Endodermal cell (in vitro differentiated cells): ENCODE measurements at regions not wholly inside any gene's neighbourhood (a gene's known extent, or its start where the extent isn't known, plus 50 kb on each side); places are given as distances from the start of the nearest gene placed in this dataset.

ENCODE experiments used
- DNase-seq: peaks from one replicate; pipeline ENCODE4 v3.0.0-alpha.2; 2017
- H3K27ac ChIP-seq: 2 replicates; pipeline ENCODE4 v1.5.1; 2013; ENCODE audit warnings: mild to moderate bottlenecking, low read depth, low read length, moderate library complexity
- H3K27me3 ChIP-seq: 2 replicates; pipeline ENCODE4 v1.6.1; 2013; ENCODE audit warnings: mild to moderate bottlenecking, low read length, moderate library complexity; ENCODE audit not compliant: insufficient read depth, control insufficient read depth, poor library complexity, severe bottlenecking
- H3K36me3 ChIP-seq: 2 replicates; pipeline ENCODE4 v1.7.0; 2013; ENCODE audit warnings: mild to moderate bottlenecking, low read length, moderate library complexity; ENCODE audit not compliant: control insufficient read depth, insufficient read depth
- H3K4me1 ChIP-seq: one replicate; pipeline ENCODE4 v1.7.0; 2013; ENCODE audit warnings: low read length; ENCODE audit not compliant: control insufficient read depth, insufficient read depth
- H3K4me3 ChIP-seq: 2 replicates; pipeline ENCODE4 v1.5.1; 2013; ENCODE audit warnings: mild to moderate bottlenecking, low read length, moderate library complexity
- H3K9ac ChIP-seq: 2 replicates; pipeline ENCODE4 v1.6.1; 2013; ENCODE audit warnings: mild to moderate bottlenecking, low read length, moderate library complexity; ENCODE audit not compliant: poor library complexity, severe bottlenecking; ENCODE audit errors: extremely low read depth
- H3K9me3 ChIP-seq: 2 replicates; pipeline ENCODE4 v1.6.1; 2013; ENCODE audit warnings: mild to moderate bottlenecking, low read length, moderate library complexity; ENCODE audit not compliant: control insufficient read depth
- H3K27ac Mint-ChIP-seq: 2 replicates; pipeline ENCODE4 v1.8.0; 2020; ENCODE audit warnings: mixed read lengths
- H3K27me3 Mint-ChIP-seq: 2 replicates; pipeline ENCODE4 v1.8.0; 2021; ENCODE audit warnings: mild to moderate bottlenecking, mixed read lengths; ENCODE audit not compliant: insufficient read depth
- H3K36me3 Mint-ChIP-seq: 2 replicates; pipeline ENCODE4 v1.8.0; 2020; ENCODE audit warnings: low read depth, mixed read lengths
- H3K4me1 Mint-ChIP-seq: 2 replicates; pipeline ENCODE4 v1.8.0; 2020; ENCODE audit warnings: mixed read lengths
- H3K4me3 Mint-ChIP-seq: 2 replicates; pipeline ENCODE4 v1.8.0; 2020; ENCODE audit warnings: mild to moderate bottlenecking, moderate library complexity, mixed read lengths
- H3K9me3 Mint-ChIP-seq: 2 replicates; pipeline ENCODE4 v1.8.0; 2020; ENCODE audit warnings: mild to moderate bottlenecking, mixed read lengths
- CTCF ChIP-seq: fragments of 200-600 bp; sonication (generic); conservative IDR thresholded peaks from 2 replicates; pipeline ENCODE4 v1.5.0; 2021; ENCODE audit warnings: antibody characterized with exemption, mild to moderate bottlenecking
- whole genome bisulfite sequencing, 2 experiments: methylation state at CpG; one replicate each; pipeline versions ENCODE4 v1.1.5 to v1.1.7; 2013; ENCODE audit warnings: missing lambda C conversion rate in 2 of 2, mixed read lengths in 1 of 2; ENCODE audit not compliant: insufficient coverage in 1 of 2, insufficient read length in 1 of 2; 5-methylcytosine and 5-hydroxymethylcytosine counted together

GRCh38 chr5:35416217-35416988 lies 186.1 kb upstream of the PRLR start:
- Mint-ChIP-seq H3K4me1 (peaks cover 7% of the 10 kb centered on the region), H3K4me3 (no peak overlapping the region), H3K27ac (no peak overlapping the region), H3K27me3 (no peaks in the 10 kb centered on the region), H3K36me3 (no peaks in the 10 kb centered on the region), H3K9me3 (peaks cover 8% of the 10 kb centered on the region)
- DNase-seq, result no peak
- no peak for TF ChIP-seq CTCF
- Histone ChIP-seq H3K9me3 (no peaks in the 10 kb centered on the region), H3K9ac (no peak overlapping the region), H3K4me3 (no peak overlapping the region), H3K27me3 (no peaks in the 10 kb centered on the region), H3K4me1 (peaks cover 9% of the 10 kb centered on the region), H3K36me3 (no peaks in the 10 kb centered on the region), H3K27ac (no peak overlapping the region)
- WGBS, 2 experiments, result 89 to 97% methylated on average over 5 to 6 of the region's 6 CpGs

- Mint-ChIP-seq H3K27me3 (no peaks in the 10 kb centered on the region), H3K9me3 (peaks cover 10% of the 10 kb centered on the region), H3K36me3 (no peaks in the 10 kb centered on the region), H3K4me3 (no peak overlapping the region), H3K4me1 (peaks cover 7% of the 10 kb centered on the region), H3K27ac (no peak overlapping the region)
- DNase-seq, result no peak
- H3K27me3 ChIP-seq, result no peaks in the 10 kb centered on the region
- H3K4me1 ChIP-seq, result peaks cover 9% of the 10 kb centered on the region
- H3K36me3 ChIP-seq, result no peaks in the 10 kb centered on the region
- H3K9me3 ChIP-seq, result no peaks in the 10 kb centered on the region
- H3K4me3 ChIP-seq, result no peak overlapping the region
- 91 to 100% methylated on average over 1 to 2 of the region's 2 CpGs for WGBS, 2 experiments
- no peak overlapping the region for H3K27ac ChIP-seq
- no peak for TF ChIP-seq CTCF
- H3K9ac ChIP-seq, result no peak overlapping the region
Measured at GRCh38 chr5:35415309-35415708, 185.0 kb upstream of the PRLR start.

- Mint-ChIP-seq H3K27ac (no peak overlapping the region), H3K4me3 (no peak overlapping the region), H3K9me3 (peaks cover 10% of the 10 kb centered on the region), H3K36me3 (no peaks in the 10 kb centered on the region), H3K4me1 (no peaks in the 10 kb centered on the region), H3K27me3 (no peaks in the 10 kb centered on the region)
- H3K4me1 ChIP-seq, result no peaks in the 10 kb centered on the region
- no peaks in the 10 kb centered on the region for H3K36me3 ChIP-seq
- H3K9me3 ChIP-seq, result peaks cover 9% of the 10 kb centered on the region
- H3K27ac ChIP-seq, result no peak overlapping the region
- DNase-seq, result no peak
- no peak overlapping the region for H3K9ac ChIP-seq
- WGBS, 2 experiments, result 92 to 96% methylated on average over 1 of the region's 1 CpG
- no peaks in the 10 kb centered on the region for H3K27me3 ChIP-seq
- TF ChIP-seq CTCF, result no peak
- no peak overlapping the region for H3K4me3 ChIP-seq
Measured at GRCh38 chr5:35409361-35409760, 179.1 kb upstream of the PRLR start.
